ENCODE measurements at regions not wholly inside any gene's neighbourhood (a gene's known extent, or its start where the extent isn't known, plus 50 kb on each side); places are given as distances from the start of the nearest gene placed in this dataset.
A peak's percentile ranks its signal among the peaks of the same experiment; 100 is the strongest.

- Histone ChIP-seq H3K9me3 (ENCODE audit: control insufficient read depth in 3 of 3, low read length in 3 of 3) (peaks cover 0 to 4% (median 0%) of the 10 kb centered on the region in 3 donors), H3K27ac (ENCODE audit: low read depth, low read length) (no peak overlapping the region), H3K9ac (ENCODE audit: low read depth in 1 of 3, low read length in 3 of 3) (no peak overlapping the region), H3K4me1 (ENCODE audit: control insufficient read depth in 3 of 3, insufficient read depth in 3 of 3, low read length in 3 of 3) (no peaks in the 10 kb centered on the region), H3K4me3 (ENCODE audit: low read length in 3 of 3) (no peak overlapping the region), H3K36me3 (ENCODE audit: control insufficient read depth in 3 of 3, insufficient read depth in 3 of 3, low read length in 3 of 3) (no peaks in the 10 kb centered on the region), H3K27me3 (ENCODE audit: control insufficient read depth in 3 of 3, insufficient read depth in 3 of 3, low read length in 3 of 3) (no peaks in the 10 kb centered on the region)
Observed at GRCh38 chr19:23855676-23856075, 59.0 kb upstream of the ZNF726 start.

GRCh38 chr19:23851966-23852365, 62.7 kb upstream of the ZNF726 start:
- no peaks in the 10 kb centered on the region for H3K27me3 ChIP-seq (ENCODE audit: control insufficient read depth in 3 of 3, insufficient read depth in 3 of 3, low read length in 3 of 3)
- H3K9me3 ChIP-seq (ENCODE audit: control insufficient read depth in 3 of 3, low read length in 3 of 3): peaks cover 0 to 4% (median 0%) of the 10 kb centered on the region in 3 donors
- no peaks in the 10 kb centered on the region for H3K36me3 ChIP-seq (ENCODE audit: control insufficient read depth in 3 of 3, insufficient read depth in 3 of 3, low read length in 3 of 3)
- no peak overlapping the region for H3K4me3 ChIP-seq (ENCODE audit: low read length in 3 of 3)
- H3K9ac ChIP-seq (ENCODE audit: low read depth in 1 of 3, low read length in 3 of 3): no peak overlapping the region
- H3K27ac ChIP-seq (ENCODE audit: low read depth, low read length): no peak overlapping the region
- H3K4me1 ChIP-seq (ENCODE audit: control insufficient read depth in 3 of 3, insufficient read depth in 3 of 3, low read length in 3 of 3): no peaks in the 10 kb centered on the region

- H3K4me3 ChIP-seq (ENCODE audit: low read length in 3 of 3): no peak overlapping the region
- H3K36me3 ChIP-seq (ENCODE audit: control insufficient read depth in 3 of 3, insufficient read depth in 3 of 3, low read length in 3 of 3): no peaks in the 10 kb centered on the region
Observed at GRCh38 chr19:23832717-23833327, 74.1 kb upstream of the ZNF681 start.

GRCh38 chr19:23823952-23824389, 65.3 kb upstream of the ZNF681 start:
- Histone ChIP-seq H3K9ac (ENCODE audit: low read depth in 1 of 3, low read length in 3 of 3) (no peak overlapping the region), H3K9me3 (ENCODE audit: control insufficient read depth in 3 of 3, low read length in 3 of 3) (peaks cover 5 to 17% (median 9%) of the 10 kb centered on the region in 3 donors), H3K27me3 (ENCODE audit: control insufficient read depth in 3 of 3, insufficient read depth in 3 of 3, low read length in 3 of 3) (no peaks in the 10 kb centered on the region), H3K4me3 (ENCODE audit: low read length in 3 of 3) (no peak overlapping the region), H3K36me3 (ENCODE audit: control insufficient read depth in 3 of 3, insufficient read depth in 3 of 3, low read length in 3 of 3) (no peaks in the 10 kb centered on the region), H3K27ac (ENCODE audit: low read depth, low read length) (no peak overlapping the region), H3K4me1 (ENCODE audit: control insufficient read depth in 3 of 3, insufficient read depth in 3 of 3, low read length in 3 of 3) (no peaks in the 10 kb centered on the region)

More at GRCh38 chr19:23832717-23833327, 74.1 kb upstream of the ZNF681 start:
- no peaks in the 10 kb centered on the region for H3K4me1 ChIP-seq (ENCODE audit: control insufficient read depth in 3 of 3, insufficient read depth in 3 of 3, low read length in 3 of 3)
- H3K9me3 ChIP-seq (ENCODE audit: control insufficient read depth in 3 of 3, low read length in 3 of 3): peaks cover 2 to 21% (median 5%) of the 10 kb centered on the region in 3 donors
- H3K27me3 ChIP-seq (ENCODE audit: control insufficient read depth in 3 of 3, insufficient read depth in 3 of 3, low read length in 3 of 3): no peaks in the 10 kb centered on the region
- H3K27ac ChIP-seq (ENCODE audit: low read depth, low read length): no peak overlapping the region
- H3K9ac ChIP-seq (ENCODE audit: low read depth in 1 of 3, low read length in 3 of 3): no peak overlapping the region

GRCh38 chr19:23822735-23823134, 64.0 kb upstream of the ZNF681 start:
- Histone ChIP-seq H3K36me3 (ENCODE audit: control insufficient read depth in 3 of 3, insufficient read depth in 3 of 3, low read length in 3 of 3) (no peaks in the 10 kb centered on the region), H3K27me3 (ENCODE audit: control insufficient read depth in 3 of 3, insufficient read depth in 3 of 3, low read length in 3 of 3) (no peaks in the 10 kb centered on the region), H3K4me1 (ENCODE audit: control insufficient read depth in 3 of 3, insufficient read depth in 3 of 3, low read length in 3 of 3) (no peaks in the 10 kb centered on the region), H3K9me3 (ENCODE audit: control insufficient read depth in 3 of 3, low read length in 3 of 3) (peaks cover 5 to 17% (median 9%) of the 10 kb centered on the region in 3 donors), H3K9ac (ENCODE audit: low read depth in 1 of 3, low read length in 3 of 3) (no peak overlapping the region), H3K4me3 (ENCODE audit: low read length in 3 of 3) (no peak overlapping the region), H3K27ac (ENCODE audit: low read depth, low read length) (no peak overlapping the region)

- no peak overlapping the region for H3K9ac ChIP-seq (ENCODE audit: low read depth in 1 of 3, low read length in 3 of 3)
- no peak overlapping the region for H3K27ac ChIP-seq (ENCODE audit: low read depth, low read length)
- H3K4me3 ChIP-seq (ENCODE audit: low read length in 3 of 3): peak overlapping the region in 1 of 3 donors; percentile 14
- H3K27me3 ChIP-seq (ENCODE audit: control insufficient read depth in 3 of 3, insufficient read depth in 3 of 3, low read length in 3 of 3): no peaks in the 10 kb centered on the region
- H3K36me3 ChIP-seq (ENCODE audit: control insufficient read depth in 3 of 3, insufficient read depth in 3 of 3, low read length in 3 of 3): no peaks in the 10 kb centered on the region
- H3K4me1 ChIP-seq (ENCODE audit: control insufficient read depth in 3 of 3, insufficient read depth in 3 of 3, low read length in 3 of 3): no peaks in the 10 kb centered on the region
- peaks cover 0 to 6% (median 3%) of the 10 kb centered on the region in 3 donors for H3K9me3 ChIP-seq (ENCODE audit: control insufficient read depth in 3 of 3, low read length in 3 of 3)
Observed at GRCh38 chr19:23817519-23817918, 58.8 kb upstream of the ZNF681 start.

GRCh38 chr19:23810496-23810895, 51.8 kb upstream of the ZNF681 start:
- no peaks in the 10 kb centered on the region for H3K4me1 ChIP-seq (ENCODE audit: control insufficient read depth in 3 of 3, insufficient read depth in 3 of 3, low read length in 3 of 3)
- H3K9me3 ChIP-seq (ENCODE audit: control insufficient read depth in 3 of 3, low read length in 3 of 3): no peaks in the 10 kb centered on the region
- H3K27ac ChIP-seq (ENCODE audit: low read depth, low read length): no peak overlapping the region
- no peaks in the 10 kb centered on the region for H3K36me3 ChIP-seq (ENCODE audit: control insufficient read depth in 3 of 3, insufficient read depth in 3 of 3, low read length in 3 of 3)
- H3K27me3 ChIP-seq (ENCODE audit: control insufficient read depth in 3 of 3, insufficient read depth in 3 of 3, low read length in 3 of 3): no peaks in the 10 kb centered on the region
- H3K4me3 ChIP-seq (ENCODE audit: low read length in 3 of 3): no peak overlapping the region
- H3K9ac ChIP-seq (ENCODE audit: low read depth in 1 of 3, low read length in 3 of 3): no peak overlapping the region
